Uterus (tissue), 2 donors: ENCODE measurements at regions not wholly inside any gene's neighbourhood (a gene's known extent, or its start where the extent isn't known, plus 50 kb on each side); places are given as distances from the start of the nearest gene placed in this dataset.

ENCODE experiments used
- POLR2A ChIP-seq, 2 donors: fragments of 450-650 bp; IDR thresholded peaks; one replicate each; pipeline ENCODE4 v1.6.1; 2016; ENCODE audit warnings: antibody characterized with exemption in 2 of 2, mild to moderate bottlenecking in 1 of 2, moderate library complexity in 1 of 2
- TF ChIP-seq, protein P1 (sequence below), 4 experiments: fragments of 200-600 bp in 2 of 4; fragments of 450-650 bp in 2 of 4; sonication (generic) in 2 of 4; IDR thresholded peaks; one replicate each; pipeline ENCODE4 v1.5.1; 2016 to 2019; ENCODE audit warnings: antibody characterized with exemption in 4 of 4, mild to moderate bottlenecking in 2 of 4, moderate library complexity in 1 of 4

DNA sequence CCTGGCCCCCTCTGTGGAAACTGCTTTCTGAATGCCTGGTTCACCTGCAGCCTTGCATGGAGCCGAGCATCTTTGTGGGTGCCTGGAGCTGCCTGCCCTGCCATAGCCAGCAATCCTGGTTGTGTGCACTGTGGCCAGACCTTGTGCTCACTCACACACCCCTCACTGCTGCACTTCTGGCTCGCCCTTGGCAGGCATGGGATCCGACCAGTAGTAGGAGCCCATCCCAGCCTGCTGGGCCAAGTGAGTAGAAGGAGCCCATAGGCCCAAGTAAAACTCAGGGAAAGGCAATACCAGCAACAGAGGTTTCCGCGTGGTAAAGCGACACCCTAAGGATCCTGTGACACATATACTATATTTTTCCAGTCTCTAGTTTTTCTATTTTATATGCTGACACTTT, 270.0 kb upstream of the NAV3 start:
- TF ChIP-seq, protein P1, sequence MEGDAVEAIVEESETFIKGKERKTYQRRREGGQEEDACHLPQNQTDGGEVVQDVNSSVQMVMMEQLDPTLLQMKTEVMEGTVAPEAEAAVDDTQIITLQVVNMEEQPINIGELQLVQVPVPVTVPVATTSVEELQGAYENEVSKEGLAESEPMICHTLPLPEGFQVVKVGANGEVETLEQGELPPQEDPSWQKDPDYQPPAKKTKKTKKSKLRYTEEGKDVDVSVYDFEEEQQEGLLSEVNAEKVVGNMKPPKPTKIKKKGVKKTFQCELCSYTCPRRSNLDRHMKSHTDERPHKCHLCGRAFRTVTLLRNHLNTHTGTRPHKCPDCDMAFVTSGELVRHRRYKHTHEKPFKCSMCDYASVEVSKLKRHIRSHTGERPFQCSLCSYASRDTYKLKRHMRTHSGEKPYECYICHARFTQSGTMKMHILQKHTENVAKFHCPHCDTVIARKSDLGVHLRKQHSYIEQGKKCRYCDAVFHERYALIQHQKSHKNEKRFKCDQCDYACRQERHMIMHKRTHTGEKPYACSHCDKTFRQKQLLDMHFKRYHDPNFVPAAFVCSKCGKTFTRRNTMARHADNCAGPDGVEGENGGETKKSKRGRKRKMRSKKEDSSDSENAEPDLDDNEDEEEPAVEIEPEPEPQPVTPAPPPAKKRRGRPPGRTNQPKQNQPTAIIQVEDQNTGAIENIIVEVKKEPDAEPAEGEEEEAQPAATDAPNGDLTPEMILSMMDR (IDR thresholded peaks at IDR 0.05) = no peak
- no peak for TF ChIP-seq POLR2A (IDR thresholded peaks at IDR 0.05)
